ENCODE measurements at regions not wholly inside any gene's neighbourhood (a gene's known extent, or its start where the extent isn't known, plus 50 kb on each side); places are given as distances from the start of the nearest gene placed in this dataset.

DNA sequence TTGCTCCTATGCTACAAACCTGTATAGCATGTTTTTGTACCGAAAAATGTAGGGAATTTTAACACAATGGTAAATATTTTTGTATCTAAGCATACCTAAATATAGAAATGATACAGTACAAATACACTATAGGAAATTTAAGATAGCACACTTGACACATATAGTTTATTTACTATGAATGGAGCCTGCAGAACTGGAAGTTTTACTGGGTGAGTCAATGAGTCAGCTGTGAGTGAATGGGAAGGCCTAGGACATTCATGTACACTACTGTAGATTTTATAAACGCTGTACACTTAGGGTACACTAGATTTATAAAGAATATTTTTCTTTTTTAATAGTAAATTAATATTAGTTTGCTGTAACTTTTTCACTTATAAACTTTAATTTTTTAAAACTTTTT is 707.7 kb upstream of the EPHA6 start:
- H3K4me1 ChIP-seq (ENCODE audit: control insufficient read depth, insufficient read depth, low read length) = no peaks in the 10 kb centered on the region
- no peaks in the 10 kb centered on the region for H3K9me3 ChIP-seq (ENCODE audit: control insufficient read depth, low read length)
- H3K4me3 ChIP-seq (ENCODE audit: insufficient read depth, low read depth, low read length) = no peak overlapping the region
- no CpG with 5 or more reads among the region's 2 CpGs for WGBS, 2 experiments
- no peak overlapping the region for H3K27ac ChIP-seq (ENCODE audit: insufficient read depth, low read depth, low read length, poor library complexity, severe bottlenecking)
- H3K36me3 ChIP-seq (ENCODE audit: control insufficient read depth, insufficient read depth, low read length) = no peaks in the 10 kb centered on the region
- H3K27me3 ChIP-seq (ENCODE audit: control insufficient read depth, insufficient read depth, low read length, poor library complexity, severe bottlenecking) = no peaks in the 10 kb centered on the region

Data from ectodermal cell (in vitro differentiated cells).